ENCODE measurements at regions not wholly inside any gene's neighbourhood (a gene's known extent, or its start where the extent isn't known, plus 50 kb on each side); places are given as distances from the start of the nearest gene placed in this dataset.

DNA sequence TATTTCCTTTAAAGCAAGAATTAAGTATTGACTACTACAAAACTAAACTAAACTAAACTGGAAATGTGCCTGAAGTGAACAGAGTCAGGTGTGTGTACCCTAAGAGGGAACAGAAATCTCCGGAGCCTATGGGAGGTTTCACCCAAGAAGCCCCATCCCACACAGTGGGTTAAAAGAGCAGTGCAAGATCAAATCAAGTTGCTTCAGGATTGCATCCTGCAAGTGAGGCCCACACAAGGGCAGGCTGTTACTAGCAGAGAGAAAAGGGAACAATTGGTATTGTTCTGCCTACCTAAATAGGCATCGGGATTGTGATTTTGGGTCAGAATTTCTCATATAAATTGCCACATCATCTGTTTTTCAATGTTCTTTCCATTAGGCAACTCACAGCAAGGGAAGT, 113.3 kb upstream of the CDC14C start:
- Histone ChIP-seq H3K4me3 (ENCODE audit: low read depth in 2 of 2, low read length in 2 of 2) (no peak overlapping the region), H3K9me3 (ENCODE audit: control insufficient read depth, insufficient read depth, low read depth, low read length) (no peaks in the 10 kb centered on the region), H3K4me1 (ENCODE audit: control insufficient read depth, insufficient read depth, low read length) (no peaks in the 10 kb centered on the region), H3K27ac (ENCODE audit: low read length) (no peak overlapping the region), H3K36me3 (ENCODE audit: control insufficient read depth, insufficient read depth, low read length) (no peaks in the 10 kb centered on the region), H3K27me3 (ENCODE audit: control insufficient read depth, insufficient read depth, low read length) (no peaks in the 10 kb centered on the region)
- in situ Hi-C loops (cut with HindIII; ENCODE audit: low pct_unique_long_range_greater_than_20kb, low sequenced_read_pairs) (no loop called here), intact Hi-C loops (cut with micrococcal nuclease; ENCODE audit: unreplicated experiment) (no loop called here)
- CTCF ChIA-PET, result no interaction called here
- TF ChIP-seq TCF7L2 (IDR thresholded peaks at IDR 0.05; ENCODE audit: low read depth, low read length) (no peak), CTCF (IDR thresholded peaks at IDR 0.05) (no peak), SIN3A (IDR thresholded peaks at IDR 0.05; ENCODE audit: borderline replicate concordance, insufficient read depth, low read depth, low read length) (no peak), POLR2AphosphoS5 (IDR thresholded peaks at IDR 0.05; ENCODE audit: low read depth, low read length) (no peak)
- TF ChIP-seq, protein P1, sequence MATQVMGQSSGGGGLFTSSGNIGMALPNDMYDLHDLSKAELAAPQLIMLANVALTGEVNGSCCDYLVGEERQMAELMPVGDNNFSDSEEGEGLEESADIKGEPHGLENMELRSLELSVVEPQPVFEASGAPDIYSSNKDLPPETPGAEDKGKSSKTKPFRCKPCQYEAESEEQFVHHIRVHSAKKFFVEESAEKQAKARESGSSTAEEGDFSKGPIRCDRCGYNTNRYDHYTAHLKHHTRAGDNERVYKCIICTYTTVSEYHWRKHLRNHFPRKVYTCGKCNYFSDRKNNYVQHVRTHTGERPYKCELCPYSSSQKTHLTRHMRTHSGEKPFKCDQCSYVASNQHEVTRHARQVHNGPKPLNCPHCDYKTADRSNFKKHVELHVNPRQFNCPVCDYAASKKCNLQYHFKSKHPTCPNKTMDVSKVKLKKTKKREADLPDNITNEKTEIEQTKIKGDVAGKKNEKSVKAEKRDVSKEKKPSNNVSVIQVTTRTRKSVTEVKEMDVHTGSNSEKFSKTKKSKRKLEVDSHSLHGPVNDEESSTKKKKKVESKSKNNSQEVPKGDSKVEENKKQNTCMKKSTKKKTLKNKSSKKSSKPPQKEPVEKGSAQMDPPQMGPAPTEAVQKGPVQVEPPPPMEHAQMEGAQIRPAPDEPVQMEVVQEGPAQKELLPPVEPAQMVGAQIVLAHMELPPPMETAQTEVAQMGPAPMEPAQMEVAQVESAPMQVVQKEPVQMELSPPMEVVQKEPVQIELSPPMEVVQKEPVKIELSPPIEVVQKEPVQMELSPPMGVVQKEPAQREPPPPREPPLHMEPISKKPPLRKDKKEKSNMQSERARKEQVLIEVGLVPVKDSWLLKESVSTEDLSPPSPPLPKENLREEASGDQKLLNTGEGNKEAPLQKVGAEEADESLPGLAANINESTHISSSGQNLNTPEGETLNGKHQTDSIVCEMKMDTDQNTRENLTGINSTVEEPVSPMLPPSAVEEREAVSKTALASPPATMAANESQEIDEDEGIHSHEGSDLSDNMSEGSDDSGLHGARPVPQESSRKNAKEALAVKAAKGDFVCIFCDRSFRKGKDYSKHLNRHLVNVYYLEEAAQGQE (IDR thresholded peaks at IDR 0.05; ENCODE audit: insufficient read depth in 1 of 2, low read depth in 2 of 2, low read length in 1 of 2), result no peak
- ATAC-seq (no peak), DNase-seq (ENCODE audit: low read depth, low spot score) (no peak)
- POLR2A ChIA-PET, result no interaction called here
- BruUV-seq (replicated peaks), result no TSS peak

DNA sequence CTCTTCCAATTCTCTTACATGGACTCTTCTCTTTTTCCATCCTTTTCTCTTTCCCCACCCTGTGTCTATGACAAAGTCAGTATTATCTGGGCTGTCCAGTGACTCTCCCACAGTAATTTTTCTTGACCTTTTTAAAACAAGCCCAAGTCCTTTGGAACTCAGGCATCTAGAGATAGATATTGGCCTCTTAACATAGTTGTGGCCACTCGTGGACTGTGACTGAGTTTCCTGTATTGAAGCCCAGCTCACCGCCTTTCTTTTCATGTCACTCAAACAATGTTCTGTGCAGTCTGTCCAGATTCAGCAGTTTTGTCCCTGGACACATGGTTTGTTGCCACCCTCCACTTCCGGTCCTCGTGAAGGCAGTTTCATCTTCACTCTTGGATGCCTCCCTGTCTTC, 110.9 kb upstream of the CDC14C start:
- no TSS peak for BruUV-seq (replicated peaks)
- no peak overlapping the region for H3K4me3 ChIP-seq (ENCODE audit: low read depth in 2 of 2, low read length in 2 of 2)

More for the DNA sequence above, 110.9 kb upstream of the CDC14C start:
- intact Hi-C loops (cut with micrococcal nuclease; ENCODE audit: unreplicated experiment) (no loop called here), in situ Hi-C loops (cut with HindIII; ENCODE audit: low pct_unique_long_range_greater_than_20kb, low sequenced_read_pairs) (no loop called here)
- ATAC-seq, result no peak
- POLR2A ChIA-PET, result no interaction called here
- Histone ChIP-seq H3K36me3 (ENCODE audit: control insufficient read depth, insufficient read depth, low read length) (no peaks in the 10 kb centered on the region), H3K27me3 (ENCODE audit: control insufficient read depth, insufficient read depth, low read length) (no peaks in the 10 kb centered on the region), H3K4me1 (ENCODE audit: control insufficient read depth, insufficient read depth, low read length) (no peaks in the 10 kb centered on the region), H3K9me3 (ENCODE audit: control insufficient read depth, insufficient read depth, low read depth, low read length) (no peaks in the 10 kb centered on the region), H3K27ac (ENCODE audit: low read length) (no peak overlapping the region)
- TF ChIP-seq, protein P1 (IDR thresholded peaks at IDR 0.05; ENCODE audit: insufficient read depth in 1 of 2, low read depth in 2 of 2, low read length in 1 of 2), result no peak
- no peak for TF ChIP-seq CTCF (IDR thresholded peaks at IDR 0.05)
- no peak for TF ChIP-seq POLR2AphosphoS5 (IDR thresholded peaks at IDR 0.05; ENCODE audit: low read depth, low read length)
- TF ChIP-seq TCF7L2 (IDR thresholded peaks at IDR 0.05; ENCODE audit: low read depth, low read length), result no peak
- TF ChIP-seq SIN3A (IDR thresholded peaks at IDR 0.05; ENCODE audit: borderline replicate concordance, insufficient read depth, low read depth, low read length), result no peak
- DNase-seq (ENCODE audit: low read depth, low spot score), result no peak
- CTCF ChIA-PET, result no interaction called here

Measured in Panc1 (cell line).